Mammary epithelial cell (primary cell): ENCODE measurements at regions not wholly inside any gene's neighbourhood (a gene's known extent, or its start where the extent isn't known, plus 50 kb on each side); places are given as distances from the start of the nearest gene placed in this dataset.

Experiments used
- EZH2 ChIP-seq: IDR thresholded peaks from 2 replicates; pipeline ENCODE4 v1.6.1; 2012; ENCODE audit warnings: low read length, inconsistent platforms, borderline replicate concordance
- TF ChIP-seq, protein P1 (sequence below), 2 donors: IDR thresholded peaks in 1 of 2; conservative IDR thresholded peaks in 1 of 2; 2 replicates each; pipeline ENCODE4 v1.5.1; 2011 to 2012; ENCODE audit warnings: inconsistent platforms in 2 of 2, low read length in 2 of 2, mild to moderate bottlenecking in 2 of 2, control low read depth in 1 of 2, low read depth in 1 of 2; ENCODE audit not compliant: insufficient read depth in 1 of 2; ENCODE audit errors: extremely low read depth in 1 of 2

GRCh38 chrX:16445166-16445752 is 204.7 kb upstream of the S100G start:
- no peak for TF ChIP-seq EZH2
- TF ChIP-seq, protein P1, sequence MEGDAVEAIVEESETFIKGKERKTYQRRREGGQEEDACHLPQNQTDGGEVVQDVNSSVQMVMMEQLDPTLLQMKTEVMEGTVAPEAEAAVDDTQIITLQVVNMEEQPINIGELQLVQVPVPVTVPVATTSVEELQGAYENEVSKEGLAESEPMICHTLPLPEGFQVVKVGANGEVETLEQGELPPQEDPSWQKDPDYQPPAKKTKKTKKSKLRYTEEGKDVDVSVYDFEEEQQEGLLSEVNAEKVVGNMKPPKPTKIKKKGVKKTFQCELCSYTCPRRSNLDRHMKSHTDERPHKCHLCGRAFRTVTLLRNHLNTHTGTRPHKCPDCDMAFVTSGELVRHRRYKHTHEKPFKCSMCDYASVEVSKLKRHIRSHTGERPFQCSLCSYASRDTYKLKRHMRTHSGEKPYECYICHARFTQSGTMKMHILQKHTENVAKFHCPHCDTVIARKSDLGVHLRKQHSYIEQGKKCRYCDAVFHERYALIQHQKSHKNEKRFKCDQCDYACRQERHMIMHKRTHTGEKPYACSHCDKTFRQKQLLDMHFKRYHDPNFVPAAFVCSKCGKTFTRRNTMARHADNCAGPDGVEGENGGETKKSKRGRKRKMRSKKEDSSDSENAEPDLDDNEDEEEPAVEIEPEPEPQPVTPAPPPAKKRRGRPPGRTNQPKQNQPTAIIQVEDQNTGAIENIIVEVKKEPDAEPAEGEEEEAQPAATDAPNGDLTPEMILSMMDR (conservative IDR thresholded peaks at IDR 0.05 in 1 of 2, IDR thresholded peaks at IDR 0.05 in 1 of 2; ENCODE audit: extremely low read depth in 1 of 2, insufficient read depth in 1 of 2, low read depth in 1 of 2, low read length in 2 of 2) = peak; percentile 82 to 87
